GM12878 (cell line): ENCODE measurements at regions not wholly inside any gene's neighbourhood (a gene's known extent, or its start where the extent isn't known, plus 50 kb on each side); places are given as distances from the start of the nearest gene placed in this dataset.

Experiments
- ATAC-seq: fragments of 200-7000 bp; cut with Tn5 transposase; 3 replicates; pipeline ENCODE4 v1.9.1; 2020; ENCODE audit warnings: mild to moderate bottlenecking, moderate library complexity
- BruUV-seq: library from RNA; stranded (reverse); fragments of 400-500 nt; replicated peaks from 2 replicates; lab custom pipeline; 2021; lab: Mats Ljungman, UMichigan
- CTCF ChIA-PET: fragments of 300-600 bp; sonication (Branson Sonifier 250); formaldehyde crosslinking; extraction: SDS; loops from one replicate; lab custom pipeline; 2021; ENCODE audit warnings: inconsistent platforms; lab: Yijun Ruan, JAX
- POLR2A ChIA-PET: fragments of 350-600 bp; formaldehyde crosslinking; extraction: SDS; loops from one replicate; lab custom pipeline; 2021; ENCODE audit warnings: inconsistent platforms; lab: Charles Lee
- RAD21 ChIA-PET: fragments of 300-600 bp; sonication (Branson Sonifier 250); formaldehyde crosslinking; loops from one replicate; lab custom pipeline; 2023; ENCODE audit warnings: antibody characterized with exemption; ENCODE audit not compliant: unreplicated experiment; lab: Charles Lee
- SMC1A ChIA-PET: fragments of 300-600 bp; sonication (Branson Sonifier 250); formaldehyde crosslinking; loops from one replicate; lab custom pipeline; 2023; ENCODE audit not compliant: unreplicated experiment, uncharacterized antibody; lab: Charles Lee
- DNase-seq: peaks from one replicate; pipeline ENCODE4 v3.0.0-alpha.2; 2011; ENCODE audit warnings: low read depth, low spot score
- FAIRE-seq: peaks from 3 replicates; lab custom pipeline; 2011; peaks lifted over from hg19 to GRCh38; lab: Jason Lieb, UNC
- H2AFZ ChIP-seq: 2 replicates; pipeline ENCODE4 v1.6.0; 2011; ENCODE audit warnings: low read depth, low read length, control low read depth; ENCODE audit not compliant: control insufficient read depth
- H3K27ac ChIP-seq: 2 replicates; pipeline ENCODE4 v1.5.1; 2011; ENCODE audit warnings: control low read depth; ENCODE audit not compliant: control insufficient read depth, insufficient read depth
- H3K27me3 ChIP-seq, 2 experiments: replicated peaks in 1 of 2; 2 replicates each; pipeline versions ENCODE4 v1.6.0 to v1.6.1; 2011; ENCODE audit warnings: low read length in 1 of 2; ENCODE audit not compliant: control insufficient read depth in 2 of 2, insufficient read depth in 2 of 2
- H3K36me3 ChIP-seq, 2 experiments: 2 replicates each; pipeline ENCODE4 v1.5.1; 2011; ENCODE audit warnings: low read length in 1 of 2; ENCODE audit not compliant: control insufficient read depth in 2 of 2, insufficient read depth in 2 of 2
- H3K4me1 ChIP-seq: 2 replicates; pipeline ENCODE4 v1.6.1; 2011; ENCODE audit warnings: mild to moderate bottlenecking, low read length, moderate library complexity, mixed read lengths; ENCODE audit not compliant: control insufficient read depth, insufficient read depth
- H3K4me2 ChIP-seq: 2 replicates; pipeline ENCODE4 v1.6.0; 2011; ENCODE audit warnings: control low read depth; ENCODE audit not compliant: control insufficient read depth, insufficient read depth
- H3K4me3 ChIP-seq: fragments of 200-600 bp; sonication (generic); 2 replicates; pipeline ENCODE4 v1.5.1; 2016
- H3K79me2 ChIP-seq: 2 replicates; pipeline ENCODE4 v1.6.0; 2011; ENCODE audit warnings: low read length; ENCODE audit not compliant: control insufficient read depth, insufficient read depth
- H3K9ac ChIP-seq: 2 replicates; pipeline ENCODE4 v1.8.0; 2011; ENCODE audit warnings: low read length, control low read depth, mixed read lengths; ENCODE audit not compliant: control insufficient read depth, insufficient read depth
- H3K9me3 ChIP-seq: replicated peaks from 3 replicates; pipeline ENCODE4 v1.5.1; 2011; ENCODE audit warnings: mild to moderate bottlenecking, low read length; ENCODE audit not compliant: control insufficient read depth, insufficient read depth
- H4K20me1 ChIP-seq: 2 replicates; pipeline ENCODE4 v1.6.0; 2011; ENCODE audit not compliant: control insufficient read depth, insufficient read depth
- ESRRA ChIP-seq: IDR thresholded peaks from 2 replicates; pipeline ENCODE4 v1.6.1; 2012; ENCODE audit warnings: mild to moderate bottlenecking, low read length, improper control_type of control experiment
- EZH2 ChIP-seq: IDR thresholded peaks from 2 replicates; pipeline ENCODE4 v1.6.1; 2012; ENCODE audit warnings: low read depth, mild to moderate bottlenecking, control low read depth, inconsistent platforms, low read length, borderline replicate concordance; ENCODE audit not compliant: control insufficient read depth
- LARP7 ChIP-seq: fragments of 450-650 bp; IDR thresholded peaks from 2 replicates; pipeline ENCODE4 v1.6.1; 2017; ENCODE audit warnings: mild to moderate bottlenecking
- PML ChIP-seq: IDR thresholded peaks from 2 replicates; pipeline ENCODE4 v1.6.1; 2012; ENCODE audit warnings: low read length, inconsistent platforms
- TCF3 ChIP-seq: IDR thresholded peaks from 2 replicates; pipeline ENCODE4 v1.6.1; 2012; ENCODE audit warnings: low read depth, mild to moderate bottlenecking, low read length, borderline replicate concordance; ENCODE audit not compliant: insufficient read depth
- TCF7 ChIP-seq: IDR thresholded peaks from 2 replicates; pipeline ENCODE4 v1.6.1; 2014; ENCODE audit warnings: antibody characterized with exemption, borderline replicate concordance
- WGBS: methylation state at CpG from one replicate; pipeline ENCODE4 v1.1.6; 2016; ENCODE audit warnings: low lambda C conversion rate; ENCODE audit not compliant: insufficient replicate concordance, insufficient coverage; ENCODE audit errors: missing lambda C conversion rate; 5-methylcytosine and 5-hydroxymethylcytosine counted together
- in situ Hi-C: fragments of 300-500 bp; cut with MboI; formaldehyde crosslinking; loops from 9 replicates; pipeline ENCODE4 v1.14.3; 2018; ENCODE audit warnings: mixed read lengths
- intact Hi-C: fragments of 100-400 bp; cut with micrococcal nuclease; formaldehyde crosslinking; loops from one replicate; pipeline ENCODE4 v1.14.2; 2022; ENCODE audit not compliant: unreplicated experiment
- TF ChIP-seq, protein P1 (sequence below): fragments of 450-650 bp; formaldehyde crosslinking; IDR thresholded peaks from 2 replicates; pipeline ENCODE4 v1.4.0; 2020; ENCODE audit warnings: mild to moderate bottlenecking, moderate library complexity
- TF ChIP-seq, protein P2 (sequence below): fragments of 450-650 bp; formaldehyde crosslinking; IDR thresholded peaks from 2 replicates; pipeline ENCODE4 v1.4.0; 2022; ENCODE audit warnings: mild to moderate bottlenecking, moderate library complexity
- TF ChIP-seq, protein P3 (sequence below): fragments of 450-650 bp; IDR thresholded peaks from 2 replicates; pipeline ENCODE4 v1.6.1; 2018; ENCODE audit warnings: borderline replicate concordance, mild to moderate bottlenecking; ENCODE audit not compliant: partially characterized antibody
- TF ChIP-seq, protein P4 (sequence below): fragments of 450-650 bp; IDR thresholded peaks from 2 replicates; pipeline ENCODE4 v1.6.1; 2017; ENCODE audit warnings: borderline replicate concordance

DNA sequence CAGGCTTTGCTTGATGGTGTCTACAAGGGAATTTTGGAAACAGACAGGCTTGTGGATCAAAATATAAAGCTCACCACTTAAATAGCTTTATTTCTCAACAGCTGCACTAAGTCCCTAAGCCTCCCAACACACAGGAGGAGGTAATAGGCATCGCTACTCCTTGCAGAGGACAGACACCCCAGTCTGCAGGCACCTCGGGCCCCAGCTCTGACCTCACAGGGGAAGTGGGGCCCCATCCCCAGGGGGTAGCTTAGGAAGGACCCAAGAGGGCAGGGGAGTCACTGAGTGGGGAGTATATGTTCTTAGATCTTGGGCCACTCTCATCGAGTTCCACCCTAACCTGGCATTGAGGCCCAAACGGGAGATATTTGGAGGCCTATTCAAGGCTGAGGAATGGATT, 66.7 kb upstream of the XPA start:
- H3K27ac ChIP-seq: no peak overlapping the region
- intact Hi-C loops (no loop called here), in situ Hi-C loops (no loop called here)
- no peak overlapping the region for H3K4me2 ChIP-seq
- no peaks in the 10 kb centered on the region for H4K20me1 ChIP-seq
- no peaks in the 10 kb centered on the region for H3K79me2 ChIP-seq
- H2AFZ ChIP-seq: no peak overlapping the region
- ChIA-PET POLR2A (no interaction called here), SMC1A (no interaction called here), RAD21 (interaction anchor here (0.6 kb wide), 1 partner anchor 135 kb away, joined by 3 read pairs; no protein-coding TSS in a partner anchor), CTCF (interaction anchor here (0.6 to 2.0 kb wide), 3 partner anchors 9 to 126 kb away, joined by 3 to 5 read pairs (median 5); no protein-coding TSS in a partner anchor)
- DNase-seq (no peak), FAIRE-seq (no peak), ATAC-seq (no peak)
- 18% methylated on average over 4 of the region's 4 CpGs for WGBS
- H3K4me3 ChIP-seq: no peak overlapping the region
- no TSS peak for BruUV-seq
- no peaks in the 10 kb centered on the region for H3K4me1 ChIP-seq
- no peaks in the 10 kb centered on the region for H3K9me3 ChIP-seq
- TF ChIP-seq ESRRA (no peak), TCF3 (no peak), PML (no peak), TCF7 (no peak), LARP7 (no peak), EZH2 (no peak)
- TF ChIP-seq, protein P1, sequence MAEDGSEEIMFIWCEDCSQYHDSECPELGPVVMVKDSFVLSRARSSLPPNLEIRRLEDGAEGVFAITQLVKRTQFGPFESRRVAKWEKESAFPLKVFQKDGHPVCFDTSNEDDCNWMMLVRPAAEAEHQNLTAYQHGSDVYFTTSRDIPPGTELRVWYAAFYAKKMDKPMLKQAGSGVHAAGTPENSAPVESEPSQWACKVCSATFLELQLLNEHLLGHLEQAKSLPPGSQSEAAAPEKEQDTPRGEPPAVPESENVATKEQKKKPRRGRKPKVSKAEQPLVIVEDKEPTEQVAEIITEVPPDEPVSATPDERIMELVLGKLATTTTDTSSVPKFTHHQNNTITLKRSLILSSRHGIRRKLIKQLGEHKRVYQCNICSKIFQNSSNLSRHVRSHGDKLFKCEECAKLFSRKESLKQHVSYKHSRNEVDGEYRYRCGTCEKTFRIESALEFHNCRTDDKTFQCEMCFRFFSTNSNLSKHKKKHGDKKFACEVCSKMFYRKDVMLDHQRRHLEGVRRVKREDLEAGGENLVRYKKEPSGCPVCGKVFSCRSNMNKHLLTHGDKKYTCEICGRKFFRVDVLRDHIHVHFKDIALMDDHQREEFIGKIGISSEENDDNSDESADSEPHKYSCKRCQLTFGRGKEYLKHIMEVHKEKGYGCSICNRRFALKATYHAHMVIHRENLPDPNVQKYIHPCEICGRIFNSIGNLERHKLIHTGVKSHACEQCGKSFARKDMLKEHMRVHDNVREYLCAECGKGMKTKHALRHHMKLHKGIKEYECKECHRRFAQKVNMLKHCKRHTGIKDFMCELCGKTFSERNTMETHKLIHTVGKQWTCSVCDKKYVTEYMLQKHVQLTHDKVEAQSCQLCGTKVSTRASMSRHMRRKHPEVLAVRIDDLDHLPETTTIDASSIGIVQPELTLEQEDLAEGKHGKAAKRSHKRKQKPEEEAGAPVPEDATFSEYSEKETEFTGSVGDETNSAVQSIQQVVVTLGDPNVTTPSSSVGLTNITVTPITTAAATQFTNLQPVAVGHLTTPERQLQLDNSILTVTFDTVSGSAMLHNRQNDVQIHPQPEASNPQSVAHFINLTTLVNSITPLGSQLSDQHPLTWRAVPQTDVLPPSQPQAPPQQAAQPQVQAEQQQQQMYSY (CRISPR knock-in tag): no peak
- TF ChIP-seq, protein P2, sequence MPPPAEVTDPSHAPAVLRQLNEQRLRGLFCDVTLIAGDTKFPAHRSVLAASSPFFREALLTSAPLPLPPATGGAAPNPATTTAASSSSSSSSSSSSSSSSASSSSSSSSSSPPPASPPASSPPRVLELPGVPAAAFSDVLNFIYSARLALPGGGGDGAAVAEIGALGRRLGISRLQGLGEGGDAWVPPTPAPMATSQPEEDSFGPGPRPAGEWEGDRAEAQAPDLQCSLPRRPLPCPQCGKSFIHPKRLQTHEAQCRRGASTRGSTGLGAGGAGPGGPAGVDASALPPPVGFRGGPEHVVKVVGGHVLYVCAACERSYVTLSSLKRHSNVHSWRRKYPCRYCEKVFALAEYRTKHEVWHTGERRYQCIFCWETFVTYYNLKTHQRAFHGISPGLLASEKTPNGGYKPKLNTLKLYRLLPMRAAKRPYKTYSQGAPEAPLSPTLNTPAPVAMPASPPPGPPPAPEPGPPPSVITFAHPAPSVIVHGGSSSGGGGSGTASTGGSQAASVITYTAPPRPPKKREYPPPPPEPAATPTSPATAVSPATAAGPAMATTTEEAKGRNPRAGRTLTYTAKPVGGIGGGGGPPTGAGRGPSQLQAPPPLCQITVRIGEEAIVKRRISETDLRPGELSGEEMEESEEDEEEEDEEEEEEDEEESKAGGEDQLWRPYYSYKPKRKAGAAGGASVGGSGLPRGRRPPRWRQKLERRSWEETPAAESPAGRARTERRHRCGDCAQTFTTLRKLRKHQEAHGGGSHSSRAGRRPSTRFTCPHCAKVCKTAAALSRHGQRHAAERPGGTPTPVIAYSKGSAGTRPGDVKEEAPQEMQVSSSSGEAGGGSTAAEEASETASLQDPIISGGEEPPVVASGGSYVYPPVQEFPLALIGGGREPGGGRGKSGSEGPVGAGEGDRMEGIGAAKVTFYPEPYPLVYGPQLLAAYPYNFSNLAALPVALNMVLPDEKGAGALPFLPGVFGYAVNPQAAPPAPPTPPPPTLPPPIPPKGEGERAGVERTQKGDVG: no peak
- TF ChIP-seq, protein P3, sequence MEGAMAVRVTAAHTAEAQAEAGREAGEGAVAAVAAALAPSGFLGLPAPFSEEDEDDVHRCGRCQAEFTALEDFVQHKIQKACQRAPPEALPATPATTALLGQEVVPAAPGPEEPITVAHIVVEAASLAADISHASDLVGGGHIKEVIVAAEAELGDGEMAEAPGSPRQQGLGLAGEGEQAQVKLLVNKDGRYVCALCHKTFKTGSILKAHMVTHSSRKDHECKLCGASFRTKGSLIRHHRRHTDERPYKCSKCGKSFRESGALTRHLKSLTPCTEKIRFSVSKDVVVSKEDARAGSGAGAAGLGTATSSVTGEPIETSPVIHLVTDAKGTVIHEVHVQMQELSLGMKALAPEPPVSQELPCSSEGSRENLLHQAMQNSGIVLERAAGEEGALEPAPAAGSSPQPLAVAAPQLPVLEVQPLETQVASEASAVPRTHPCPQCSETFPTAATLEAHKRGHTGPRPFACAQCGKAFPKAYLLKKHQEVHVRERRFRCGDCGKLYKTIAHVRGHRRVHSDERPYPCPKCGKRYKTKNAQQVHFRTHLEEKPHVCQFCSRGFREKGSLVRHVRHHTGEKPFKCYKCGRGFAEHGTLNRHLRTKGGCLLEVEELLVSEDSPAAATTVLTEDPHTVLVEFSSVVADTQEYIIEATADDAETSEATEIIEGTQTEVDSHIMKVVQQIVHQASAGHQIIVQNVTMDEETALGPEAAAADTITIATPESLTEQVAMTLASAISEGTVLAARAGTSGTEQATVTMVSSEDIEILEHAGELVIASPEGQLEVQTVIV: no peak
- TF ChIP-seq, protein P4, sequence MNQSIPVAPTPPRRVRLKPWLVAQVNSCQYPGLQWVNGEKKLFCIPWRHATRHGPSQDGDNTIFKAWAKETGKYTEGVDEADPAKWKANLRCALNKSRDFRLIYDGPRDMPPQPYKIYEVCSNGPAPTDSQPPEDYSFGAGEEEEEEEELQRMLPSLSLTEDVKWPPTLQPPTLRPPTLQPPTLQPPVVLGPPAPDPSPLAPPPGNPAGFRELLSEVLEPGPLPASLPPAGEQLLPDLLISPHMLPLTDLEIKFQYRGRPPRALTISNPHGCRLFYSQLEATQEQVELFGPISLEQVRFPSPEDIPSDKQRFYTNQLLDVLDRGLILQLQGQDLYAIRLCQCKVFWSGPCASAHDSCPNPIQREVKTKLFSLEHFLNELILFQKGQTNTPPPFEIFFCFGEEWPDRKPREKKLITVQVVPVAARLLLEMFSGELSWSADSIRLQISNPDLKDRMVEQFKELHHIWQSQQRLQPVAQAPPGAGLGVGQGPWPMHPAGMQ: no peak
- TF ChIP-seq, all 136 proteins: peak for 0
- no peaks in the 10 kb centered on the region for H3K36me3 ChIP-seq
- H3K9ac ChIP-seq: no peak overlapping the region
- peaks cover 0 to 3% of the 10 kb centered on the region in 2 experiments; a peak in 2 of 4 replicates for H3K27me3 ChIP-seq
